Calu3 (cell line): ENCODE measurements at regions not wholly inside any gene's neighbourhood (a gene's known extent, or its start where the extent isn't known, plus 50 kb on each side); places are given as distances from the start of the nearest gene placed in this dataset.

Experiments used
- BruUV-seq: library from RNA; stranded (reverse); fragments of 400-500 nt; replicated peaks from 2 replicates; lab custom pipeline; 2021; lab: Mats Ljungman, UMichigan
- CTCF ChIA-PET: fragments of 300-600 bp; sonication (Branson Sonifier 250); formaldehyde crosslinking; loops from one replicate; lab custom pipeline; 2022; ENCODE audit warnings: antibody characterized with exemption; lab: Charles Lee
- DNase-seq: peaks from one replicate; pipeline ENCODE4 v3.0.0; 2022
- H3K27ac Mint-ChIP-seq: one replicate; pipeline ENCODE4 v1.8.0; 2022; ENCODE audit warnings: mixed read lengths; ENCODE audit not compliant: unreplicated experiment
- H3K27me3 Mint-ChIP-seq: one replicate; pipeline ENCODE4 v1.8.0; 2022; ENCODE audit warnings: mixed read lengths; ENCODE audit not compliant: unreplicated experiment
- H3K36me3 Mint-ChIP-seq: one replicate; pipeline ENCODE4 v1.8.0; 2022; ENCODE audit warnings: mild to moderate bottlenecking, moderate library complexity, mixed read lengths; ENCODE audit not compliant: insufficient read depth, unreplicated experiment
- H3K4me1 Mint-ChIP-seq: one replicate; pipeline ENCODE4 v1.8.0; 2022; ENCODE audit warnings: mild to moderate bottlenecking, low read depth, mixed read lengths; ENCODE audit not compliant: unreplicated experiment
- H3K4me3 Mint-ChIP-seq: one replicate; pipeline ENCODE4 v1.8.0; 2022; ENCODE audit warnings: mild to moderate bottlenecking, low read depth, moderate library complexity, mixed read lengths; ENCODE audit not compliant: unreplicated experiment
- H3K9me3 Mint-ChIP-seq: one replicate; pipeline ENCODE4 v1.8.0; 2022; ENCODE audit warnings: low read depth, mixed read lengths; ENCODE audit not compliant: unreplicated experiment
- CTCF ChIP-seq: fragments of 200-600 bp; IDR thresholded peaks from one replicate; pipeline ENCODE4 v1.8.0; 2022; ENCODE audit warnings: antibody characterized with exemption; ENCODE audit not compliant: unreplicated experiment
- intact Hi-C: fragments of 100-400 bp; cut with micrococcal nuclease; formaldehyde crosslinking; loops from one replicate; pipeline ENCODE4 v1.10.0; 2022; ENCODE audit not compliant: unreplicated experiment

- H3K27ac Mint-ChIP-seq = no peak overlapping the region
- intact Hi-C loops = no loop called here
- H3K4me3 Mint-ChIP-seq = no peak overlapping the region
- no peaks in the 10 kb centered on the region for H3K4me1 Mint-ChIP-seq
- no peaks in the 10 kb centered on the region for H3K36me3 Mint-ChIP-seq
- no peaks in the 10 kb centered on the region for H3K27me3 Mint-ChIP-seq
- no peak for DNase-seq
- BruUV-seq = no TSS peak
- H3K9me3 Mint-ChIP-seq = peaks cover 18% of the 10 kb centered on the region
- TF ChIP-seq CTCF = no peak
- CTCF ChIA-PET = no interaction called here
Measured at GRCh38 chr2:4951368-4951767, 740.8 kb upstream of the SOX11 start.

- CTCF ChIA-PET = no interaction called here
- H3K4me1 Mint-ChIP-seq = no peaks in the 10 kb centered on the region
- intact Hi-C loops = no loop called here
- H3K36me3 Mint-ChIP-seq = no peaks in the 10 kb centered on the region
- no peak for TF ChIP-seq CTCF
- BruUV-seq = no TSS peak
- DNase-seq = no peak
- H3K9me3 Mint-ChIP-seq = peaks cover 6% of the 10 kb centered on the region
- H3K27ac Mint-ChIP-seq = no peak overlapping the region
- no peak overlapping the region for H3K4me3 Mint-ChIP-seq
- H3K27me3 Mint-ChIP-seq = no peaks in the 10 kb centered on the region
Measured at GRCh38 chr2:4959219-4959618, 733.0 kb upstream of the SOX11 start.

- Mint-ChIP-seq H3K27ac (no peak overlapping the region), H3K9me3 (peaks cover 8% of the 10 kb centered on the region), H3K36me3 (no peaks in the 10 kb centered on the region), H3K27me3 (no peaks in the 10 kb centered on the region), H3K4me3 (no peak overlapping the region), H3K4me1 (no peaks in the 10 kb centered on the region)
- TF ChIP-seq CTCF = no peak
- no TSS peak for BruUV-seq
- intact Hi-C loops = no loop called here
- no peak for DNase-seq
- CTCF ChIA-PET = no interaction called here
Measured at GRCh38 chr2:4962419-4962818, 729.8 kb upstream of the SOX11 start.

GRCh38 chr2:4963106-4963505, 729.1 kb upstream of the SOX11 start:
- CTCF ChIA-PET = no interaction called here
- H3K4me3 Mint-ChIP-seq = no peak overlapping the region
- no peak overlapping the region for H3K27ac Mint-ChIP-seq
- no peaks in the 10 kb centered on the region for H3K36me3 Mint-ChIP-seq
- no peak for TF ChIP-seq CTCF
- no peak for DNase-seq
- BruUV-seq = no TSS peak
- intact Hi-C loops = no loop called here
- peaks cover 11% of the 10 kb centered on the region for H3K9me3 Mint-ChIP-seq
- no peaks in the 10 kb centered on the region for H3K27me3 Mint-ChIP-seq
- no peaks in the 10 kb centered on the region for H3K4me1 Mint-ChIP-seq
